Left ventricle myocardium inferior (tissue), 1 donor: ENCODE measurements at regions not wholly inside any gene's neighbourhood (a gene's known extent, or its start where the extent isn't known, plus 50 kb on each side); places are given as distances from the start of the nearest gene placed in this dataset.
"Not testable (repeated sequence)": the region's sequence is repeated elsewhere in the genome, so short reads cannot be mapped to it uniquely, and the experiment has no call there.

Source experiments
- DNase-seq: peaks from one replicate; pipeline ENCODE4 v3.0.0-alpha.2; 2020
- H3K27ac ChIP-seq: fragments of 200-600 bp; replicated peaks from 2 replicates; pipeline ENCODE4 v1.8.0; 2021
- H3K27me3 ChIP-seq: fragments of 200-600 bp; 2 replicates; pipeline ENCODE4 v1.8.0; 2021; ENCODE audit warnings: low read depth
- H3K36me3 ChIP-seq: fragments of 200-600 bp; 2 replicates; pipeline ENCODE4 v1.8.0; 2021
- H3K4me1 ChIP-seq: fragments of 200-600 bp; 2 replicates; pipeline ENCODE4 v1.8.0; 2021
- H3K4me3 ChIP-seq: fragments of 200-600 bp; 2 replicates; pipeline ENCODE4 v1.8.0; 2021; ENCODE audit warnings: mild to moderate bottlenecking, moderate library complexity
- H3K9me3 ChIP-seq: fragments of 200-600 bp; replicated peaks from 2 replicates; pipeline ENCODE4 v1.8.0; 2021
- CTCF ChIP-seq: fragments of 200-600 bp; IDR thresholded peaks from 2 replicates; pipeline ENCODE4 v1.8.0; 2021; ENCODE audit warnings: antibody characterized with exemption, mild to moderate bottlenecking, borderline replicate concordance
- intact Hi-C: fragments of 100-400 bp; cut with micrococcal nuclease; formaldehyde crosslinking; loops from one replicate; pipeline ENCODE4 v1.11.0; 2022
- donor health status: DM: no; HTN: yes; CAD: no; lungs with severe emphysema.

GRCh38 chr10:3563298-3563697 is 221.7 kb downstream of the KLF6 start:
- Histone ChIP-seq H3K4me1 (no peaks in the 10 kb centered on the region), H3K27me3 (no peaks in the 10 kb centered on the region), H3K4me3 (no peak overlapping the region), H3K9me3 (peaks cover 13% of the 10 kb centered on the region), H3K36me3 (no peaks in the 10 kb centered on the region), H3K27ac (no peak overlapping the region)
- no peak for TF ChIP-seq CTCF
- intact Hi-C loops = no loop called here
- DNase-seq = no peak

DNA sequence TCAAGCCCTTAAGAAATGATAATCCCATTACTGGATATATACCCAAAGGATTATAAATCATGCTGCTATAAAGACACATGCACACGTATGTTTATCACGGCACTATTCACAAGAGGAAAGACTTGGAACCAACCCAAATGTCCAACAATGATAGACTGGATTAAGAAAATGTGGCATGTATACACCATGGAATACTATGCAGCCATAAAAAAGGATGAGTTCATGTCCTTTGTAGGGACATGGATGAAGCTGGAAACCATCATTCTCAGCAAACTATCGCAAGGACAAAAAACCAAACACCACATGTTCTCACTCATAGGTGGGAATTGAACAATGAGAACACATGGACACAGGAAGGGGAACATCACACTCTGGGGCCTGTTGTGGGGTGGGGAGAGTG is 224.4 kb downstream of the KLF6 start:
- H3K9me3 ChIP-seq, DNase-seq, intact Hi-C loops, H3K4me3 ChIP-seq, H3K27me3 ChIP-seq, H3K27ac ChIP-seq, H3K36me3 ChIP-seq, H3K4me1 ChIP-seq: not testable (repeated sequence)

GRCh38 chr10:3559527-3559926 is 225.5 kb downstream of the KLF6 start:
- Histone ChIP-seq H3K36me3 (no peaks in the 10 kb centered on the region), H3K9me3 (no peaks in the 10 kb centered on the region), H3K4me1 (no peaks in the 10 kb centered on the region), H3K27me3 (no peaks in the 10 kb centered on the region), H3K4me3 (no peak overlapping the region), H3K27ac (no peak overlapping the region)
- DNase-seq = no peak
- TF ChIP-seq CTCF = no peak
- intact Hi-C loops = no loop called here

DNA sequence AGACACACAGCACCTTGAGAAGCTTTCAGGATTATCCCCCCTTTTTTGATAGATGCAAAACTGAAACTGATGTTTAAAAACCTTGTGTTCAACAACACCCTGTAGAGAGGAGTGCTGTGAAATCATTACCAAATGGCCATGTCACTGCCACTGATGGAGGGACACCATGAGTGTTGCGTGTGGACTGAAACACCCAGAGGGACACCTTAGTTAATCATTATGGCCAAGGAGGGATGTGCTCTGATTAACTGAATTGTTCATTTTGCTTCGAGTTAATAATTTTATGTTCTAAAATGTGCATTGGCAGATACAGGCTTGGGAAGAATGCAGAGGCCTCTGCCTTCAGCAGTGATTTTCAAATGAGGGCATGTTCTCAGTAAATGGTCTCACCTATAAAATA is 226.0 kb downstream of the KLF6 start:
- Histone ChIP-seq H3K27me3 (no peaks in the 10 kb centered on the region), H3K36me3 (no peaks in the 10 kb centered on the region), H3K4me1 (no peaks in the 10 kb centered on the region), H3K27ac (no peak overlapping the region), H3K4me3 (no peak overlapping the region), H3K9me3 (no peaks in the 10 kb centered on the region)
- intact Hi-C loops = no loop called here
- no peak for TF ChIP-seq CTCF
- DNase-seq = no peak

DNA sequence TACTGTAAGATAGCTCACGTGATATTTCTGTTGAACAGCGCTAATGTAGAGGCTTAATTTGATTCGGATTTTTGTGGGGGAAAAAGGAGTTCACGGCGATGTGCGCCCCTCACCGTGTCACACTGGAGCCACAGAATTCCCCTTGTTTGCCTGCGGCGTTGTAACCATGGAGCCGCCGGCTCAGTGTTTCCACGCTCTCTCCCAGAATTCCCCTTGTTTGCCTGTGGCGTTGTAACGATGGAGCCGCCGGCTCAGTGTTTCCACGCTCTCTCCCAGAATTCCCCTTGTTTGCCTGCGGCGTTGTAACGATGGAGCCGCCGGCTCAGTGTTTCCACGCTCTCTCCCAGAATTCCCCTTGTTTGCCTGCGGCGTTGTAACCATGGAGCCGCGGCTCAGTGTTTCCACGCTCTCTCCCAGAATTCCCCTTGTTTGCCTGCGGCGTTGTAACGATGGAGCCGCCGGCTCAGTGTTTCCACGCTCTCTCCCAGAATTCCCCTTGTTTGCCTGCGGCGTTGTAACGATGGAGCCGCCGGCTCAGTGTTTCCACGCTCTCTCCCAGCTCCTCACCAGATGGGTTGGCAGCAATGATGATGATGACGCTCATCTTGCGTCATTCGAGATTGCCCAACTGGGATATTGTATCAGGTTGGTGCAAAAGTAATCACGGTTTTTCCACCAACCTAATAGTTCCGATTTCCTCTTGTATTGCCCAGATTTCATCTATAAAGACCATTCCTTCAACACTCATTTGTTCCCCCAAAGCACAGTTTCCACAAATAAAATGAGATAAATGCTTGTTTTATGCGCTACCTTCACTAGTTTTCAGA is 228.6 kb downstream of the KLF6 start:
- Histone ChIP-seq H3K4me3 (peak overlapping the region; percentile 52), H3K27ac (peak overlapping the region; percentile 31)
- H3K4me1 ChIP-seq, DNase-seq, intact Hi-C loops, H3K9me3 ChIP-seq, H3K27me3 ChIP-seq, H3K36me3 ChIP-seq: not testable (repeated sequence)

DNA sequence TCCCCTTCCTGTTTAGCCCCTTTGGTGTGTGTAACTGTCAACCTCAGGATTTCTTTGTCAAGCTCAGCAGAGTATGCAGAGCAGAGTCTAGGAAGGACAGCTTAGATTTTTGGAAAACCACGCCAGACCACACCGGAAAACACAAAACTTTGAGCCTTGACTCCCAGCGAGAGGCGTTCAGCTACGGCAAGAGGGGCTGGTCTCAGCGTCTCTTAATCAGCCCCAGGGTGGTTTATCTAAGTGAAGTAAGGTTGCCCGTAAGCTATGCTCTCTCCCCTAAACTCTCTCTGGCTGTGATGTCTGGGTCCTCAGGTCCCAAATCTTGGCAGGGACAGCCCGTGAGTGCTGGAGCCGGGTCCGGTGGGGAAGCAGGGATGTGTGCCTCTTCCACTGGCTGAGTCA is 230.9 kb downstream of the KLF6 start:
- H3K36me3 ChIP-seq = no peaks in the 10 kb centered on the region
- no peak overlapping the region for H3K27ac ChIP-seq
- no peak for DNase-seq
- H3K27me3 ChIP-seq = no peaks in the 10 kb centered on the region
- no peaks in the 10 kb centered on the region for H3K9me3 ChIP-seq
- H3K4me1 ChIP-seq = no peaks in the 10 kb centered on the region
- intact Hi-C loops = no loop called here
- no peak for TF ChIP-seq CTCF
- H3K4me3 ChIP-seq = no peak overlapping the region
